OCI-LY3 (cell line): ENCODE measurements at regions not wholly inside any gene's neighbourhood (a gene's known extent, or its start where the extent isn't known, plus 50 kb on each side); places are given as distances from the start of the nearest gene placed in this dataset.

Source experiments
- H2AFZ ChIP-seq: fragments of 200-600, 300-600 bp; shearing (Covaris generic); 2 replicates; pipeline ENCODE4 v1.6.0; 2014; ENCODE audit warnings: antibody characterized with exemption, low read depth, low read length
- H3K27ac ChIP-seq: fragments of 200-600, 300-600 bp; sonication (generic); 2 replicates; pipeline ENCODE4 v1.5.1; 2014; ENCODE audit warnings: mild to moderate bottlenecking, low read length, moderate library complexity, mixed read lengths
- H3K27me3 ChIP-seq: fragments of 200-600, 300-600 bp; sonication (generic); 2 replicates; pipeline ENCODE4 v1.6.1; 2014; ENCODE audit warnings: low read depth, low read length, mixed read lengths
- H3K36me3 ChIP-seq: fragments of 200-600, 300-600 bp; sonication (generic); replicated peaks from 2 replicates; pipeline ENCODE3; 2014; ENCODE audit warnings: low read depth, low read length, mixed read lengths
- H3K4me1 ChIP-seq: fragments of 300-600, 200-600 bp; sonication (generic); 2 replicates; pipeline ENCODE4 v1.6.1; 2014; ENCODE audit warnings: low read length, mixed read lengths
- H3K4me2 ChIP-seq: fragments of 200-600, 300-600 bp; sonication (generic); 2 replicates; pipeline ENCODE4 v1.6.1; 2014; ENCODE audit warnings: low read length, mixed read lengths
- H3K4me3 ChIP-seq: fragments of 300-600, 200-600 bp; sonication (generic); 2 replicates; pipeline ENCODE4 v1.5.1; 2014; ENCODE audit warnings: antibody characterized with exemption, mild to moderate bottlenecking, low read length, moderate library complexity
- H3K79me2 ChIP-seq: fragments of 300-600, 200-600 bp; shearing (Covaris generic); 2 replicates; pipeline ENCODE4 v1.6.1; 2014; ENCODE audit warnings: mild to moderate bottlenecking, low read length, mixed read lengths
- H3K9ac ChIP-seq: fragments of 300-600, 200-600 bp; shearing (Covaris generic); 2 replicates; pipeline ENCODE4 v1.6.0; 2014; ENCODE audit warnings: mild to moderate bottlenecking, low read length, moderate library complexity
- H3K9me3 ChIP-seq: fragments of 200-600, 300-600 bp; shearing (Covaris generic); 2 replicates; pipeline ENCODE4 v1.6.1; 2014; ENCODE audit warnings: low read length, mixed read lengths; ENCODE audit not compliant: insufficient read depth
- H4K20me1 ChIP-seq: fragments of 200-600, 300-600 bp; sonication (generic); 2 replicates; pipeline ENCODE4 v1.6.1; 2016; ENCODE audit warnings: low read length, mixed read lengths; ENCODE audit not compliant: insufficient read depth
- CTCF ChIP-seq: fragments of 200-600, 300-600 bp; sonication (generic); IDR thresholded peaks from 2 replicates; pipeline ENCODE4 v1.5.1; 2014; ENCODE audit warnings: antibody characterized with exemption, low read length, low read depth
- EZH2phosphoT487 ChIP-seq: fragments of 200-600 bp; shearing (Covaris generic); IDR thresholded peaks from 2 replicates; pipeline ENCODE4 v1.6.1; 2018; ENCODE audit warnings: antibody characterized with exemption, mixed run types, low read depth

DNA sequence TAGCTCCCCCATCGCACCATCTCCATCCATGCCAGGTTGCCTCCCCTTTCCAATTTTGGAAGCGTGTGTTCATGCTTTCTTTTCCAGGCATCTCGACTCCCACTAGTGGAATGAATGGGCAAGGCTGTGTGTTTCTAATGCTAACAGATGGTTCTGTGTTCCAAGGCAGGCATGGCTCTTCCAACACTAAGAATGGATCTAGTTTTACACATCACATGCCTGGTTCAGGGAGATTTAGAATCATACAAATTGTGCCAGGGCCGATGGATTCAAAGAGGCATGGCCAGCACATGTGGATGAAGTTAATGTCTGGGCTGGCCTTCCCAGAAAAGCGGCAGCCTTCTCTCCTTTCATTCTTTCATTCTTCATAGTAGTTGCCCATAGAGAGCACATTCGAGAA is 438.7 kb downstream of the PRDM2 start:
- Histone ChIP-seq H3K9ac (no peak overlapping the region), H4K20me1 (no peaks in the 10 kb centered on the region), H3K4me3 (no peak overlapping the region), H3K79me2 (no peaks in the 10 kb centered on the region), H3K9me3 (no peaks in the 10 kb centered on the region), H2AFZ (no peak overlapping the region), H3K27me3 (no peaks in the 10 kb centered on the region), H3K27ac (no peak overlapping the region), H3K4me1 (no peaks in the 10 kb centered on the region), H3K36me3 (no peaks in the 10 kb centered on the region), H3K4me2 (no peak overlapping the region)
- TF ChIP-seq EZH2phosphoT487 (no peak), CTCF (no peak)

DNA sequence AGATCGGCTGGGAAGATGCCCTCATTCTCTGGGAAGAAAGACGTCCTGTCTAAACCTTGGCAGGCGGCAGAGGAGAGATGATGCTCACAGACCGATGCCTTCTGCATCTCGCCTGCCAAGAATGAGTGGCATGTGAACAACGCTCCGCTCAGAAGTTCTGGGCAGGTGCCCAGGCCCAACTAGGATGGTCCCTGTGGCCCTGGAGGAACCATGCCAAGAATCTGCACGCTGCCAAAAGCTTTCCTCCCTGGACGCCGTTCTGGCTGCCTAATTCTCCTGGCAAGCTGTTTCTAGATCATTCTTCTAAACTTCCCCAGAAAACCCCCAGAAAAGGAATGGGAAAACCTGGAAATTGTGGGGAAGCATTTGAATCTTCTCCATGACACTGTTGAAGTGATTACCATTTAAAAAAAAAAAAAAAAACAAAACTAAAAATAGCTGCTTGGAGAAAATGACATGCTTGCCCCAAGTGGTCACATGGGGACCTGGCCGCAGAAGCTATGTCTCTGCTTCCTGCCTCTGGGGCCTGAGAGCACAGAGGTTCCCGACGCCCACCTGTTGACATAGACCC is 440.9 kb downstream of the PRDM2 start:
- no peak overlapping the region for H2AFZ ChIP-seq
- TF ChIP-seq CTCF = no peak
- no peak for TF ChIP-seq EZH2phosphoT487
- H3K27ac ChIP-seq = no peak overlapping the region

DNA sequence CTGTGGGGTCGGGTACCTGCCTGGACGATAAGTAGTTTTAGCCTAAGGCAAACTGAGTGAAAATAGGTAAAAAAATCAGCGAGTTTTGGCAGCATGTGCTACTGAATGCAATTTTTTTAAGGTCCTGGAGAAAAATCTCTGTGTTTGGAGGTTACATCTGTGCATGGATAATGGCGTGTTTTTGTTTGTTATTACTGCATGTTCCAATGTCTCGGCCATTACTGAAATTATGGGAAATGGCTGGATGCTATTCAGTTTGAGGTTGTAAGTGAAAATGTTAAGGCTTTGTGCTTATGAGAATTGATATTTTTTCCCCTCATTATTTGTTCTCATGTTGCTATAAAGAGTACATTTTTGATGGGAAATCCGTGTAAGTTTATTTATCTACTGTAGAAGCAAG is 441.7 kb downstream of the PRDM2 start:
- no peaks in the 10 kb centered on the region for H3K36me3 ChIP-seq
- no peak overlapping the region for H3K9ac ChIP-seq
- TF ChIP-seq EZH2phosphoT487 (no peak), CTCF (no peak)
- H2AFZ ChIP-seq = no peak overlapping the region
- no peak overlapping the region for H3K27ac ChIP-seq
- H3K27me3 ChIP-seq = no peaks in the 10 kb centered on the region
- H3K4me3 ChIP-seq = no peak overlapping the region
- H3K9me3 ChIP-seq = no peaks in the 10 kb centered on the region
- no peak overlapping the region for H3K4me2 ChIP-seq
- H4K20me1 ChIP-seq = no peaks in the 10 kb centered on the region
- H3K4me1 ChIP-seq = no peaks in the 10 kb centered on the region
- H3K79me2 ChIP-seq = no peaks in the 10 kb centered on the region

More for the DNA sequence above, 440.9 kb downstream of the PRDM2 start:
- no peaks in the 10 kb centered on the region for H3K36me3 ChIP-seq
- no peaks in the 10 kb centered on the region for H3K79me2 ChIP-seq
- H3K9ac ChIP-seq = no peak overlapping the region
- no peak overlapping the region for H3K4me3 ChIP-seq
- H4K20me1 ChIP-seq = no peaks in the 10 kb centered on the region
- no peak overlapping the region for H3K4me2 ChIP-seq
- H3K9me3 ChIP-seq = no peaks in the 10 kb centered on the region
- no peaks in the 10 kb centered on the region for H3K27me3 ChIP-seq
- no peaks in the 10 kb centered on the region for H3K4me1 ChIP-seq

- Histone ChIP-seq H4K20me1 (no peaks in the 10 kb centered on the region), H3K27me3 (no peaks in the 10 kb centered on the region), H3K9ac (no peak overlapping the region), H3K4me3 (no peak overlapping the region), H3K4me2 (no peak overlapping the region), H3K9me3 (no peaks in the 10 kb centered on the region), H2AFZ (no peak overlapping the region), H3K4me1 (no peaks in the 10 kb centered on the region), H3K79me2 (no peaks in the 10 kb centered on the region), H3K36me3 (no peaks in the 10 kb centered on the region), H3K27ac (no peak overlapping the region)
- TF ChIP-seq EZH2phosphoT487 = no peak
- no peak for TF ChIP-seq CTCF
Observed at GRCh38 chr1:14142397-14143100, 442.6 kb downstream of the PRDM2 start.
